ENCODE measurements at regions not wholly inside any gene's neighbourhood (a gene's known extent, or its start where the extent isn't known, plus 50 kb on each side); places are given as distances from the start of the nearest gene placed in this dataset.

DNA sequence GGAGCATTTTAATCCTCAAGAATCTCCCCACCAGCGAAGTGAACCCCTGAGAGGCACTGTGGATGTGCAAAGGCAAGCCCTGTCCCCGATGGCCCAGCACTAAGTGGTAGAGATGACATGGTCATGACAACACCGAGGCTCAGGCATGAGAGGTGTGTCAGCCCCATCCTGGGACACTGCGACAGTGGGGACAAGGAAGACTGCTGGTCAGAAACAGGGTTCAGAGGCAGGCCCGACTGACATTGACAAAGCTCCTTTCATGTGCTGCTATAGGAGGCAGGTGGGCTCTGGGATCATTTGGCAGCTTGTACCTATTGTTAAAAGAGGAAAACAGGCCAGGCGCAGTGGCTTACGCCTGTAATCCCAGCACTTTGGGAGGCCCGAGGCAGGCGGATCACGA lies 54.3 kb upstream of the MYEOV start:
- DNase-seq (ENCODE audit: missing footprints) (no peak), ATAC-seq (no peak)
- intact Hi-C loops (cut with DNase I) = no loop called here

DNA sequence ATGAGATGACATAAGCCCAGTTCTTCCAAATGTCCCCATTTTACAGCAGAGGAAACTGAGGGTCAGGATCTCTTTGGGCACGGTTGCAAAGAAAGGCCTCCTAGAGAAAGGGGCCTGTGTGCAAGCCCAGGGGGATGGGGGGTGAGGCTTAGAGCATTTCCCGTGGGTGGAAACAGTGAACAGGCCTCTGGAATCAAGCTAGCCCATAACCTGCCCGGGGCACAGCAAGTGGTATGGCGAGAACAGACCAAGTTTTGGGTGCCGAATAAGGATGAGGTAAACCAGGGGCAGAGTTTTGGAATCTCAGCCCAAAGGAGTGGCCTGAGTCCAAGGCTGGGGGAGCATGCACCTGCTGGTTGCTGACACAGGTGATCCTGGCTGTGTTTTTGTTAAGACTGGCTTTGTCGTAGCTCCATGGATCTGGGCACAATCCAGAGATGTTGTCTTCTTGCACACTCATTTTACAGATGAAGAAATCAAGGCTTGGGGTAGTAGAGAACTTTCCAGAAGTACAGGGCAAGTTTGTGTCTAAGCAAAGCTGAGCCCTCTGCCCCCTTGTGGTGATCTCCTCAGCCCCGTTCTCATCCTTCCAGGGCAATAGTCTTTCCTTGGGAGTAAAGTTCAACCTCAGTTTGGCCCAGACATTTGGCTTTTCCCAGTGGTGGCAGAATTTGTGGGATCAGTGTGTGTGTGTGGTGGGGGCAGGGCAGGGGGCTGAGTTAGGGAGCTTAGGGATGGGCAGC lies 53.5 kb upstream of the MYEOV start:
- intact Hi-C loops (cut with DNase I) = no loop called here
- no peak for DNase-seq (ENCODE audit: missing footprints)

DNA sequence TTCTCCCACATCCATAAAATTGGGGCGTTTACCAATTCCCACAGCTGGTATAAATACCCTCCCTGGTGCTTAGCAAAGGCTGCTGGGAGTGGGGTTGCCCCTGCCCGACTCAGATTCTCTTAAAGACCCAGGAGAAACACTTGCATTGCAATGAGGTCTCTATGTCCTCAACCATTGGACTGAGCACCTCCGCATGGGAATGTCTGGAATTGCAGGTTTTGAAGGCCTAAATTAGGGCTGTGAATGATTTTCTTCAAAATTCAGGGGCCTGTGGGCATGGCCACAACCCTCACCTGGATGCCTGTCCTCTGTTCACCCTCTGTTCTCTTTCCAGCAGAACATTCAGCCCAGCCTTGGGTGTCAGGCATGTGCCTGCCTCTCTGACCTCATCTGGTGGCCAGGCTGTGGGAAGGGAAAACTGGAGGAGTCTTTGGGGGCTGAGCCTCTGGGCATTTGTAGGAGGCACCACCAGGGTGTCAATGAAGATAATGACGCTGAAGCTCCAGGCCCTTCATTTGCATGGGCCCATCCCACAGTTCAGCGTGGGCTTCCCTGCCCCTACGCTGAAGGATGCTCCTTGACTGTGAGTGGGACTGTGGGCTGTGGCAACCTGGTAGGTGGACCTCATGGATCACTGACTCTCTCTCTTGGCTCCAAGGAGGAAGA lies 52.7 kb upstream of the MYEOV start:
- intact Hi-C loops (cut with DNase I) = no loop called here
- ATAC-seq = no peak
- DNase-seq (ENCODE audit: missing footprints) = no peak

More for the DNA sequence above, 53.5 kb upstream of the MYEOV start:
- ATAC-seq = no peak

DNA sequence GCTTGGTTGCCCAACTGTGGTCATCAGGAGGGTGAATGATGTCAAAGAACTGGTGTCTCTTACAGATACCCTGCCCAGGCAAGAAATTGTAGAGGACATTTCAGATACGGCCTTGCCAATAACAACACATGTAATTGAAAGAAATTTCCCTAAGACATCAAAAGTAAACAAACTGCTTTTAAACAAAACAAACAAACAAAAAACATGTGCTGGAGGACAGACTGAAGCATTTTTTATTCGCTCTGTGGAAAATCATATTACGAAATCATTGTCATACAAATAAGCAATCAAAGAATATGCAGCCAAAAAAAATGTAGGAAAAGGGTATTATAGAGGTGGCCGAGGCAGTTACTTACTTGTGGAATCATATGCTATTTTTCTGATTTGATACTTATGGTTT lies 52.1 kb upstream of the MYEOV start:
- ATAC-seq = no peak

DNA sequence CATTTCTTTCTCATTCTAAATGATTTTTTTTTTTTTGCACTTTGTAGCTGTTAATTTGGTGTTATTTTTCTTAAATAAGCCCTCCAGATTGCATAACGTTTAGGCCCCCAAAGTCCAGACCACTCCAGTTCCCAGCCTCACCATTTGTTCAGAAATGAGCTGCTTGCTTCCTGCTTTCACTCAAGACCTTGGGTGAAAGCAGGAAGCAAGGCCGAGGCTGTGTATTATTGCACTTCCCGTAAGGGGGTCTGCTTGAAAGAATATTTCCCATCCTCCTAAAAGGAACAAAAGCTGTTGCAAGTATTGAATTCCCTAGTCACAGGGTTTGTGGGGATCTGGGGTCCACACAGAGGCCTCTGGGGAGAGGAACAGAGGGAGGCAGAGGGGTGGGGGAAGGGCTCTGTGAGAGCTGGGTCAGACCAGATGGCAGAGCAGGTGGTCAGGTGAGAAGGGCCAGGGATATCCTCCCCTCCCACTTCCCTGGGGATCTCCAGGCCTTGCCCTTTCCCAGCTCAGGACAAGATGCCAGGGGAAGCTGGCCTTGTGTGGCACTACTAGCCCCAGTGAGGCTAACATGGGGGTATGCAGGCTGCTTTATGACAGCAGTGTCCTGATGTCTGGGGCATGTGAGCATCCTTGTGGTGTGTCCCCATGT lies 51.6 kb upstream of the MYEOV start:
- ATAC-seq (no peak), DNase-seq (ENCODE audit: missing footprints) (no peak)
- intact Hi-C loops (cut with DNase I) = no loop called here

More for the DNA sequence above, 52.1 kb upstream of the MYEOV start:
- DNase-seq (ENCODE audit: missing footprints) = no peak
- intact Hi-C loops (cut with DNase I) = no loop called here

DNA sequence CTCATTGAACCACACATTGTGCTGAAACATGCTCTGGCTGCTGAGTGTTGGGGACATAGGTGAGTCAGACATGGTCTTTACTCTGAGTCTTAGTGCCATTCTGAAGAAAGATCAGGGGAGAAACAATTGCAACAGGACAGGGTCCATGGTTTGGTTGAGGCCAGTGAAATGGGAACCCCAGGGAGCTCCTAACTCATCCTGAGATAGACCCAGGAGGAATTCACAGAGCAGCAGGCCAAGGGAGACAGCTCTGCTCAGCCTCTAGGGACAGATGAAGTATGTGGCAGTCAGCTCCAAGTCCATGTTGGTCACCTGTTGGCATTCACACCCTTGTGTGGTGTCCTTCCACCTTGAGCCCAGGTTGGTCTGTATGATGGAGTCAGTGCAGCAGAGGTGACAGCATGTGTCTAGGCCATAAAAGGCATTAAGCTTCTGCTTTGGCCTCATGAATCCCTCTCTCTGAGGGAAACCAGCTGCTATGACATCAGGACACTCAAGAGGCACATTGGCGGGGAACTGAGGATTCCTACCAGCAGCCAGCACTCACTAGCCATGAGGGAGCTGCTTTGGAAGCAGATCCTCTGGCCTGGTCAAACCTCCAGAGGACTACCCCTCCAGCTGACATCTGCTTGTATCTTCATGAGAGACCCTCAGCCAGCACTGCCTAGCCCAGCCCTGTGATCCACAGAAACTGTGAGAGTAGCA lies 50.3 kb upstream of the MYEOV start:
- ATAC-seq (no peak), DNase-seq (ENCODE audit: missing footprints) (no peak)
- intact Hi-C loops (cut with DNase I) = no loop called here
